Forelimb muscle (tissue), 1 donor: ENCODE measurements at regions not wholly inside any gene's neighbourhood (a gene's known extent, or its start where the extent isn't known, plus 50 kb on each side); places are given as distances from the start of the nearest gene placed in this dataset.

Experiments
- DNase-seq: peaks from one replicate; pipeline ENCODE4 v3.0.0-alpha.2; 2013; ENCODE audit warnings: low read depth

- DNase-seq, result no peak
Measured at GRCh38 chr1:68551459-68551858, 54.6 kb upstream of the DEPDC1 start.

GRCh38 chr1:68558321-68559026 lies 61.6 kb upstream of the DEPDC1 start:
- DNase-seq, result no peak

GRCh38 chr1:68565923-68566322 lies 69.0 kb upstream of the DEPDC1 start:
- no peak for DNase-seq

- peak; percentile 4 for DNase-seq
Measured at GRCh38 chr1:68570871-68571270, 74.0 kb upstream of the DEPDC1 start.

- no peak for DNase-seq
Measured at GRCh38 chr1:68571454-68572235, 74.8 kb upstream of the DEPDC1 start.

GRCh38 chr1:68585351-68585750 lies 88.5 kb upstream of the DEPDC1 start:
- no peak for DNase-seq

- DNase-seq, result no peak
Measured at GRCh38 chr1:68586766-68587165, 89.9 kb upstream of the DEPDC1 start.

- no peak for DNase-seq
Measured at GRCh38 chr1:68588304-68588703, 91.4 kb upstream of the DEPDC1 start.

GRCh38 chr1:68590473-68590872 lies 93.6 kb upstream of the DEPDC1 start:
- no peak for DNase-seq

- no peak for DNase-seq
Measured at GRCh38 chr1:68594851-68595250, 98.0 kb upstream of the DEPDC1 start.

- DNase-seq, result peak; percentile 1
Measured at GRCh38 chr1:68600049-68600661, 103.3 kb upstream of the DEPDC1 start.

GRCh38 chr1:68608289-68608688 lies 111.4 kb upstream of the DEPDC1 start:
- no peak for DNase-seq

- no peak for DNase-seq
Measured at GRCh38 chr1:68615312-68615711, 118.4 kb upstream of the DEPDC1 start.

- no peak for DNase-seq
Measured at GRCh38 chr1:68617942-68618341, 121.1 kb upstream of the DEPDC1 start.

GRCh38 chr1:68620571-68620970 lies 123.7 kb upstream of the DEPDC1 start:
- DNase-seq, result no peak

- no peak for DNase-seq
Measured at GRCh38 chr1:68623700-68624099, 126.8 kb upstream of the DEPDC1 start.

GRCh38 chr1:68624233-68624632 lies 127.4 kb upstream of the DEPDC1 start:
- DNase-seq, result no peak

GRCh38 chr1:68625624-68626023 lies 128.7 kb upstream of the DEPDC1 start:
- DNase-seq, result no peak

GRCh38 chr1:68633141-68633919 lies 136.4 kb upstream of the DEPDC1 start:
- no peak for DNase-seq

- no peak for DNase-seq
Measured at GRCh38 chr1:68644504-68644903, 147.6 kb upstream of the DEPDC1 start.

- DNase-seq, result no peak
Measured at GRCh38 chr1:68651115-68651514, 154.2 kb upstream of the DEPDC1 start.

- no peak for DNase-seq
Measured at GRCh38 chr1:68653882-68654281, 157.0 kb upstream of the DEPDC1 start.
